GM18858 (cell line): ENCODE measurements at regions not wholly inside any gene's neighbourhood (a gene's known extent, or its start where the extent isn't known, plus 50 kb on each side); places are given as distances from the start of the nearest gene placed in this dataset.

Experiments used
- ATAC-seq: cut with Tn5 transposase; IDR thresholded peaks from one replicate; pipeline ENCODE4 v1.9.1; 2021; ENCODE audit not compliant: unreplicated experiment

DNA sequence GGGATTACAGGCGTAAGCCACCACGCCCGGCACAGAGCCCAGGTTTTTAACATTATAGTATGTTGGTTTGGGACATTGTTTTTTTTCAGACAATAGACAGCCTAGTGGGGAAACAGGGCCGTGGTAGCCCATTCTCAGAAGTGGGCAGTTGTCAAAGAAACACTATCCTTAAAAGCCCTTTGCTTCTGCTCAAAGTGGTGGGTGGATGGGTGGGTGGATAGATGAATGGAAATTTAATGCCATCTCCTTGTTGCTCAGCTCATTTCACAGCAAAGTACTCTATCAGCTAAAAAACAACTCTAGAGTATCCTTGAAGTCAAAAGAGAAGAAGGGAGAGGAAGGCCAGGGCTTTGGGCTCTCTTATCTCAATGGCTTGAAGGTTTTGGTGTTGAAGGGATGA, 137.8 kb downstream of the RRAGC start:
- ATAC-seq, result no peak

DNA sequence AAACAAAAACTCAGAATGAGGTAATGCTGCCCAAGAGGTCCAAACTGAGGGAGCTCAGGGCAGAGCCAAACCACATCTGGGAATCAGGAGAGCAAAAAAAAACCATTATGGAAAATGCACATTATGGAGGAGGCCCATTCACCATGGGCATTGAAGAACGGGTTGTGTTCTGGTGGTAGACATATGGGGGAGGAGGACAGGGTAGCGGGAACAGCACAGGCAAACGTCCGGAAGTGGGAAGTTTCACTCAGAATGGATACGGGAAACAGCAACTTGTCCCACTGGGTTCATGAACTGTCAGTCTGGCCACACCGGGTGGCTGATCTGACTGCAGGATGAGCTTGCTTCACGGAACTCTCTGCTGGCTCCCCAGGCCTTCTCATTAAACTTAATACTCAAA, 139.7 kb downstream of the RRAGC start:
- no peak for ATAC-seq

DNA sequence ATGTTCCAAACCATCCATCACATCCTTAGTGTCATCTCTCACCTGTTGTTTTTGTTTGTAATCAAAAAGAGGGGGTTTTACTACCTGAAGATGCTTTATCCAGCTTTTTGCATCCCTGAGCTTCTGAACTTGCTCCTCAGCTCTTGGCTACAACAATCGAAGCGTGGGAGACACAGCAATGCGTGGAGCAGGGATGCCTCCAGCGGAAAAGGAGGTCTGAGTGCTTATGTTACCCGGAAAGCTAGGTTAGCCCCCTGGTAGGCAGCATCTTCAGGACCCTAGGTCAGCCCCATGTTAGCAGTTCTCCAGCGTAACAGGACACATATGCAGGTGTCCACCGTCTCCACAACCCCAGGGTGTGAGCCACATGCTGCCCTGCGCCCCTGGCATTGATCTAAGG, 141.5 kb downstream of the RRAGC start:
- no peak for ATAC-seq

DNA sequence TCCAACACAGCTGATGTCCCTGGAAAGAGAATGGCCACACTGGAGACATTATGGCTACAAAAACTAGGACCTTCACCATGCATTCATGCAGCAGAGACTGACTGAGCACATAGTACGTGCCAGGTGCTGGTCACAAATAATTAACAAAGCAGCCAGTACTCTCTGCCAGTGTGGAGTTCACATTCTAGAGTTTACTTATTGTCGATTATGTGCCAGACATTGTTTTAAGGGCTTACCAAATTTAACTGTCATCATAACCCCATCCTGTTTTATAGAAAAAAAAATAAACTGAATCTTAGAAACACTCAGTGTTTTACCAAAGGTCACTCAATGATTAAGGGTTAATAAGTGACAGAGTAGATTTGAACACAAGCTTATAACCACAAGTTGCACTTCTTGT, 143.3 kb downstream of the RRAGC start:
- ATAC-seq, result no peak

DNA sequence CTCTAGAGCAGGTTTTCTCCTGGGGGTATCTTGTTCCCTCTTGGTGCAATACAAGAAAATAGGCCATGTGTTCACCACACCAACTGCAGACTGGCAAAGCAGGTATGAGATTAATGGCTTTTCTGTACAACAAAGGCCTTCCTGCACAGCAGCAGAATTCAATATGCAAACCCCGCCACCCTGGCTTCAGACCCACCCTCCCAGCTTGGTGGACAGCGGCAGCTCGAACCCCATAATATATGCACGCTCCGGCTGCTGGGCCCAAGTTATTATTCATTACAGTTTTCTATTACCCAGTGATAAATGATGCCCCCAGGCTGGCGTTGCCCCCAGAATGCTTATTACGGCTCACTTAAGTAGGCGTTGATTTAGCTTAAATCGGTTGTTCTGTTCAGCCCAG, 144.2 kb downstream of the RRAGC start:
- no peak for ATAC-seq

DNA sequence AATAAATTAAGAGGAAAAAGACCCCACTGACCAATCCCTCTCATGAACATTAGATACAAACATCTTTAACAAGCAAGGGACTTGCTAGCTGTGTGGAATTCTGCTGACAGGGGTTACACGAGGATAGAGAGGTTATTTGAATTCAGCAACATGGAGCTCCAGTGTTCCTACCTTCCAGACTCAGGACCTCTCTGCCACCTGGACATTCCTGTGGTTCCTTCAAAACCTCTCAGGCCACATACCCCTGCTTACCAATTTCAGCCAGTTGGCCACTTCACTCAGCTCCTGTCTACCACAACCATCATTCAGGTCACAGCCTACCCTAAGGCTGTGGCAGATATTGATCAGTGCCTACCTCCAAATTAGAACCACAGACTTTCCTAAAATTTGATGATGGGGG, 147.5 kb downstream of the RRAGC start:
- ATAC-seq, result no peak

DNA sequence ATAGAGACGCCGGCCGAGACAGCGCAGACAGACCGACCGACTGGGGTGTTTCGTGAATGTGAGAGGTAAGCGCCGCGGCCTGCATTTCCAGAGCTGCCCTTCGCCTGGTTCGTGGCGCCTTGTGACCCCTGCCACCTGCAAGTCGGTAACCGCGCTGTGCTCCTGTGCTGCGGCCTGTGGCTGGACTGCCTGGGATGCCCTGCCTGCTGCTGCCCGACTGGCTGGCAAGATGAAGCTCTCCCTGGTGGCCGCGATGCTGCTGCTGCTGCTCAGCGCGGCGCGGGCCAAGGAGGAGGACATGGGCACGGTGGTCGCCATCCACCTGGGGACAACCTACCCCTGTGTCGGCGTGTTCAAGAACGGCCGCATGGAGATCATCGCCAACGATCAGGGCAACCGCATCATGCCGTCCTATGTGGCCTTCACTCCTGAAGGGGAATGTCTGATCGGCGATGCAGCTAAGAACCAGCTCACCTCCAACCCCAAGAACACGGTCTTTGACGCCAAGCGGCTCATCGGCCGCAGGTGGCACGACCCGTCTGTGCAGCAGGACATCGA, 150.8 kb downstream of the RRAGC start:
- ATAC-seq, result no peak

DNA sequence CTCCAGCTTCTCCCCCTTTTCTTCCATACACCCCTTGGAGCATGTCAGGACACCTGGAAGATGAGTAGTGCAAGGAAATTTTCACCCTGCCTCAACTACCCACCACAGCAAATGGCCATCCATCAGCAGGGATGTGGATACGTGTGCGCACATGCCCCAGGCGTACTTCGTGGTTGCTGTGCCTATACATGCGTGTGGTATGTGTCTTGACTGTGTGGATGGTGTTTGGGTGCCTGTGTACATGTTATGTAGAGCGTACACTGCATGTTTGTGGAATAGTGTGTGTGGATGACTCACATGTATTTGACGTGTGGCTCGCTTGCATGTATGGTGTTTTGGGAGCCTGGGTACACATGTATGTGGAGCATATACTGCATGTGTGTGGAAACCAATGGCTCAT, 158.5 kb downstream of the RRAGC start:
- no peak for ATAC-seq

DNA sequence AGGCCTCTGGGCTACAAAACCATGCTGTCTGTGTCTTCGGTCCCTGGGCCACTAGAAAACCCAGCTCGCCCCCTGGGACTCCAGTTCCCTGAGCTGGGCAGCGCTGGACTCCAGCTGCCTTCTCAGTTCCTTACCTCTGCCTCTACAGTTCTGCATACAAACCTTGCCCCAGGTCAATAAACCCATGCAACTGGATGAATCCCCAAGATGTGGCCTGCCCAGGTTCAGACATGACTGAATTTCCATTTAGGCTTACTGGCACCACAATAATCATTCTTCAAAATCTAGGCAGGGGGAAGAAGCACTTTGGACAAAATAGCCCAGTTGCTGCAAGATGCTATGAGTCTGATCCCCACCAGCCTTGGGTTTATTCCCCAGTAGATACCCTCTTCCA, 159.5 kb downstream of the RRAGC start:
- ATAC-seq, result no peak

DNA sequence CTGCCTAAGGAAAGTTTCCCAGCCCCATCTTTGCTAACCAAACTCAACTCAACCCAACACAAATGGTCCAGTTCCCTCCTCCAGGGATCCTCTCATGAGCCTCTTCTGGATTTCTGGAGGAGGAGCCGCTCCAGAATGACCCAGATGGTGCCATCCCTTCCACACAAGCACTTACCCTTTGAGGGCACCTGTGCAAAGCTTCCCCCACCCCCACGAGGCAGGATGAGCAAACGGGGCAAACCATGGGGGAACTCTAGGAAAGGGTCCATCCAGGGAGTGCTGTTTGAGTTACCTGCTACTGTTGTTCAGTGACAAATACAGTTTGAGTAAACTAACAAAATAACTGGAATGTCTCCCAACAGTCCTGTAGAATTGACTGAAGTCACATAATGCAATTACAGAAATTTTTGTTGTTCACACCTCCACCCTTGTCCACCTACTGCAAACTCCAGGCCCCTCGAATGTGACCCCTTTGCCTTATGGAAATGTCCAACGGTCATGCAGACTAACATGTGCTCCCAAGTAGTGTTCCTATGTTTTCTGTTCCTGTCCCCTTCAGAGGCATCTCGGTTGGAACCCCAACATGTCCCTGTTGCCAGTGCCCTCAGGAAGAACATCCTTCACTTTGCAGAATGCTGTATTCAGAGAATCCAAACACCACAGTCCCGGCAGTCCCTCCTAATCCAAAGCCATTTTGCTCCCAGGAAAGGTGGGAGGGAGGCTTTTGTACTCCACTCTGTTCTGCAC, 160.1 kb downstream of the RRAGC start:
- no peak for ATAC-seq

DNA sequence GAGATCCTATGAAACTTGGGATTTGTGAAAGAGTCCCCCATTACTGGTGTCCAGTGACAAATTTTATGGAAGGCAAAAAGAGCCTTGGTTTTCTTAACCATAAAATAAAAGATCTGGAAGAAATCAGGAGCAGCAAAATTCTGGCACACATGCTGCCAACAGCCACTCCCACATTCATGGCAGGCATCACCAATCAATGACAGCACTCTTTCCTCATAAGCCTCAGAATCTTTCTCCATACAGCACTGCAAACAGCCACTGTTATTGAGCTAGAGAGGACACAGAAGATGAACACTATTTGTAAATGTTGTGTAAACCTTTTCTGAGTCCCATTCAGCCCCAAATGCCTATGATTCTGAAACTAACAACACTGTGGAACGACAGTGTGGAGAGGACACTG, 162.2 kb downstream of the RRAGC start:
- no peak for ATAC-seq

DNA sequence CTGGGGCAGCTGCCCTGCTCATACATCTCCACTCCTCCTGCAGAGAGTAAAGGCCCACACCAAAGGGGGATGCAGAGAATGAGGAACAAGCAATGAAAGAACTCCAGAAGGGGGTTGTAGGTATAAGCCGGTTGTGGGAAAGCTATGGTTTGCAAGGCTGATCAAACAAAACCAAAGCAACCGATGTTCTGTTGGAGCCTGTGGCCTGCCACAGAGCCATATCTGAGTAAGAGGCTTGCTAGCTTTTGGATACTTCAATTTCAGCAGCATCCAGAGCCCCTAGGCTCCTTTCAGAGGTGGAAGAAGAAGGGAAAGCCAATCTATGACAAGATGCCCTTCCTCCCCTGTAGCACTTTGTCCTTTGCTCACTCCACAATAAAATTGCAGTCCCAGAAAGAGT, 163.2 kb downstream of the RRAGC start:
- ATAC-seq, result no peak

DNA sequence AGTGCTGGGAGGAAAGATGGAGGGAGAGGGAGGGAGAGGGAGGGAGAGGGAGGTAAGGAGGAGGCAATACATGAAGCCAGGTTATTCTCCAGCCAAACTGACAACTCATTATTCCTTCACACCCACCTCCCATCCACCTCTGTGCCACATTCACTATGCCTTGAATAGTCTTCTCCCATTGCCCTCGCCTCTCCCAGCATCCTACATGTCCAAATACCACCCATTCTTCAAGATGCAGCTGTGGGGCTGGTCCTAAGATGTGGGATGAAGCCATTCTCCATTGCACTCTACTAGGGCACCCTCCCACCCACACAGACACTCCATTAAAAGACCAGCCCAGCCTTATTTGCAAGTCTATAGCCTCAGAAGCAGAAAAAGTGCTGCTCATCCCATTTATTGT, 165.8 kb downstream of the RRAGC start:
- ATAC-seq, result no peak

DNA sequence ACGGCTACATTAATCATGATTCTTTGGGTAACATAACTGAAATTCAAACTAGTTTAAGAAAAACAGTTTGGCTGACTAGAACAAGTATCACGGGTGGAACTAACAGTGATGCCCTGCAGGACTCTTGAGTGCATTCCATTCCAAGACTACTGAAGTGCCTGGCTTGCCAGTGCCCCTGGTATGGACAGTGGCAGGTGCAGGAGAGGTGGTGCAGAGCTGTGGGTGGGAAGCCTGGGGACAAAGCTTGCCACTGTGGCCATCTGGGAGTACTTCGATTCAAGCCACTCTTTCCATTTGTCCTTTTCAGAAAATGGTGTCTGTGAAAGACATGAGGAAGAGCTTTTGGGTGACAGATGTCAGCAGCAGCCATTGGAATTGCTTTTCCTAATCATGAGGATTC, 166.5 kb downstream of the RRAGC start:
- no peak for ATAC-seq

DNA sequence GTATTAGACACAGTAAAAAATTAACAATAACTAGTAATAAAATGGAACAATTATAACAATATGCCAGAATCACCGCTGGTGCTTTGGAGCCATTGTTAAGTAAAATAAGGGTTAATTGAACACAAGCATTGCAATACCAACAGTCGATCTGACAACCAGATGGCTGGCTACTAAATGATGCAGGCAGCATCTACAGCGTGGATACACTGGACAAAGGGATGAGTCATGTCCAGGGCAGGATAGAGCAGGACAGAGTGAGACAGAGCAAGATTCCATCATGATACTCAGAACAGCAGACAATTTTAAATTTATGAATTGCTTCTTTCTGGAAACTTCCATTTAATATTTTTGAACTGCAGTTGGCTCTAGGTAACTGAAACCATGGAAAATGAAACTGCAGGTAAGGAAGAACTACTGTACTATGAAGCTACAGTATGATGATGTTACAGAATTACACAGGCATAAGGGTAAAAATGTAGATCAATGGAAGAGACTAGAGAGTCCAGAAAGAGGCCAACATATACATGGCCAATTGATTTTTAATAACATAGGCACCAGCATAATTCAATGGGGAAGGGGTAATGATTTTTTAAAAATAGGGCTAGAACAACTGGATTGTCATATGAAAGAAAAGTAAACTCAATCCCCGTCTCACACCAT, 168.7 kb downstream of the RRAGC start:
- no peak for ATAC-seq

DNA sequence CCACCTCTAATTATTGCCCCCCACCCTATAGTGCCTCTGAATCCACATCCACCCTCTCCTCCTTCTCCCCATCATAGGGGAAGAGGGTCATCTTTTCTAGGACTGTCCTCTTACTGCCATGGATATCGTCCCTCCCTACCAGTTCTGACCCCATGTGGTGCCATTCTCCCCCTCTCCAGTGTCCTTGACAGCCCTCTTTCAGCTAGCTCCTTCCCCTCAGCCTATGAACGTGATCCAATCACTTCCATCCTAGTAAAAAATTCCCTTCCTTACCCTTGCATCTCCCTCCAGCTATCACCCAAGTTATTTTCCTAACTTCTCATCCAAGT, 172.7 kb downstream of the RRAGC start:
- no peak for ATAC-seq

DNA sequence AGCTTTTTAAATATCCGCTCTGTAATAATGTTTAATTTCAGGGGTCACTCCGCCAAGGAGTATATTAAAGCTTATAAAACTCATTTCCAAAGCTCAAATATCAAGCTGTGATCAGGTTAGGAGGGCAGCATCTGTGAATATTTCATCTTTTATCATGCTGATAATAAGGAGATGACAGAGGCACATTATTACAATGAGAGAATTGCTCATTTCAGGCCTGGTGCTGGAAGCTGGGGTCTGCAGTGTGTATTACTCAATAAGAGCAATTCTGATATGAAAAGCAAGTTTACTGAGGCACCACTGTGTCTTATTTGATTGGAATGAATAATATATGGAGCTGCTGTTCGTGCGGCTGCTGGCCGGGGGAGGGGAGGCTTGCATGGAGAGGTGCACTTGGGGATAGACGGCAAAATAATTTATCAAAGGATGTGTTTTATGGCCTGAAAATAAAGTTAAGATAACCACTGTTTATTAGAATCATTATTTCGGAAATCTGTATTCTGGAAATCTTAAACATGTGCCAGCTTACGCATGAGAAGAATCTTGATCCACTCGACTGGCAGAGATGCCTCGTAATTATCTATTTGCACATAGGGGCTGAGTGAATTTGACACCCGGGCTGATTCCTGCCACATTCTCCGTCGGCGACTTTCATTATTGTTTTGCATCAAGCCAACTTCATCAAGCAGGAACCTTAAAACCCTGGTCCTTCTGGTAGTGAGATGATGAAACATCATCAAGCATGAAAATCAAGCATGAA, 173.2 kb downstream of the RRAGC start:
- no peak for ATAC-seq

DNA sequence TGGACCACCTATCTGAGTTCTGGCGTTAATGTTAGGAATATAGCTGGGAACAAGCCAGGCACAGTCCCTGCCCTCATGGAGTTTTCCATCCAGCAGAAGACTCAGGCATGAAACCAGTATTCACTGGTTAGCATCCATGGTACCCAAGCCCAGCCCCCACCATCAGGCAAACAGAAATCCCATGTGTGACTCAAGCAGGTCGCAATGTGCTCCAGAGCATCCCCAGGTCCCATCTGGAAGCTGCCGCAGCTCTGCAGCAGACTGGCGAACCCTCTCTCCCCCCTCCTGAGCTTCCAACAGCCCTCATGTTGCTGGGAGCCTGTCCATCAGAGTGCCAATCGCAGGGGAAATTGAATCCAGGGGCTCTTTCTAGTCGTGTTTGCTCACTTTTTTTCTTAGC, 174.2 kb downstream of the RRAGC start:
- no peak for ATAC-seq

DNA sequence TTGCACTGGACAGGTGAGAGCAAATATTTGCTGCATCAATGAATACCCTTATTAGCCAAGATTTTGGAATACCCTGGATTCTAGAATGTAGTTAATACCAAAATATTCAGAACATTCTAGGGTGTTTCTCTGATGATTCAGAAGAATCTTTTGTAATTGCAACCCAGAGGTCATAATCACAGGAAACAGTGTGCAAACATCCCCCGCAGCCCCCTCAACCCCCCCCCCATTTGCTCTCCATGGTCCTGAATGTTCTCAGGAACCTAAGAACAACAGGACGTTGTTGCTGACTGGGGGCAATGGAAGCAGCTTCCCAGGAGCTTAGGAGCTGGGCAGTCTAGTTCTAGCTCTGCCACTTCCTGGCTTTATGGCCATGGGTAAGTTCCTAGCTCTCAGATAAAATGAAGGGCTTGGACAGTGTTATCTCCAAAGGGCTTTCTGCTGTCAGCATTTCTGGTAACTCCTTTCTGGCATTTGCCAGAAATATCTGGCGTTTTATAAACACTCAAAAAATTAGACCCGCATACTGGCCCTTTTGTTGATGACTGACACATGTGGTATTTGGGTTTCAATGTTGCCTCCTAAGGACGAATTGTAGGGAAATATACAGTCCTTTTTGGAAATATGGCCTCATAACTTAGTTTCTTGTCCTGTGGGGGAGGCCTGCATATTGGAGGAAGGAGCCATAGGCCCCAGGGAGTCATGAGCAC, 178.6 kb downstream of the RRAGC start:
- no peak for ATAC-seq

DNA sequence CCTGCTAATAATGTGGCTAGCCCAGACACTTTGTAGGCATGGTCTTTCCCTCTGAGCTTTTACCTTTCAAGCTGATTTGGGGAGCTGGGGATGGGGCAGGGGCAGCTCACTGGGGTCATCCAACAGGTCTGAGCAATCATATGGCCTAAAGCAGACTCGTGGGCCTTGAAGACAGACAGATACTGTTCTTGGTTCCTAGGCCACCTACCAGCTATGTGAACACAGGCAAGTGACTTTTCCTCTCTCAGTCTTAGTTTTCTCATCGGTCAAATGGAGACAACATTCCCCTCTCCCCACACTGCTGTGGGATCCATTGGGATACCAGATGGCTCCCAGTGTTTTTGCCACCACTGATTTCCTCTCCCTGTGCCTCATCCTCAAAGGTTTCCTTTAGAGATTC, 181.8 kb downstream of the RRAGC start:
- ATAC-seq, result no peak

DNA sequence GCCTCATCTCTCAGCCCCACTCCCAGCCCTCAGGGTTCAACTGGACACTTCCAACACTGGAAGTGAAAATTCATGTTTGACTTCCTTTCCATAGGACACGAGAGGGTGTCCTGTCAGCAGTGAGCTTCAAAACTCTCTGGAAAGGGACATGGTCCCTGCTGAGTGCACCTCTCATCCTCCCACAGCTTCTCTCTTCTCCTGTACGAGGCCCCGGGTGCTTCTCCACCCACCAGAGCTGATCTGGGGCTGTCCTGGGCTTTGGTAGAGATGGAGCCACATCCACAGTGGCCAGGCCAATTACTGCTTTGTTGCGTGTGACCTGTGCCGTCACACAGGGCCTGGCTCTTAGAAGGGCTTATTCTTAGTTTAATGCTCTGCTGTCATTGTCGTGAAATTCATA, 182.3 kb downstream of the RRAGC start:
- no peak for ATAC-seq
